ENCODE measurements at regions not wholly inside any gene's neighbourhood (a gene's known extent, or its start where the extent isn't known, plus 50 kb on each side); places are given as distances from the start of the nearest gene placed in this dataset.

DNA sequence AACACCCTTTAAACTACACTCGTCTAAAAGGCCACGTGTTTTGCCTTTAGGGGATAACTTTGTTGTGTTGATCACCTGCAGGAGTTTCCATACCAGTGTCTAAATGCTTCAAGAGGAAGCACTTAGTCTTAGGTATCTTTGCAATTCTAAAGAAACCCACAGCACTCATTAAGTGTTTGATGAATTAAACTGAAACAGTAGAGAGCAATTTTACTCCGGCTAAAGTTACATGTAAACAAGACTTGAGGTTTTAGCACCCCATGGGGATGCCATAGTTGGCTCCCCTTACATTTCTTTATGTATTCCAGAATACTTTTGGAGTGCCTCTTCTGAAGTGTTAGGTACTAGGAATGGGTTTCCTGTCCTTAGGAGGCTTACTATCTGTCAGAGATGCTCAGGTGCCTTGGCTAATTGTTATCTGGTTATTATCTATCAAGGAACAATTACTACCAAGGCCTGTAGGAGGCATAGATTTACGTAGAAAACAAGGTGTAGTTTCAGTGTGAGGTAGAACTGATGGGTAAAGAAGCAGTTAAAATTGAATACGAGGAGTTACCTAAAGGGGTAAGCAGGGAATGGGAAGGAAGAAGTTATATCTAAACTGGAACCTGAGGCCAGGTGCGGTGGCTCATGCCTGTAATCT lies 176.8 kb upstream of the SAMSN1 start:
- ChIA-PET CTCF (ENCODE audit: partially characterized antibody) (interaction anchor here (1.0 to 1.2 kb wide), 2 partner anchors 8 to 10 kb away, joined by 3 read pairs; no protein-coding TSS in a partner anchor), POLR2A (ENCODE audit: partially characterized antibody) (no interaction called here)
- Mint-ChIP-seq H3K4me1 (peaks cover 0 to 5% (median 2%) of the 10 kb centered on the region in 4 donors), H3K9me3 (no peaks in the 10 kb centered on the region), H3K27me3 (no peaks in the 10 kb centered on the region), H3K36me3 (no peaks in the 10 kb centered on the region), H3K4me3 (no peak overlapping the region), H3K27ac (no peak overlapping the region)
- Histone ChIP-seq H3K27ac (ENCODE audit: low read depth, low read length) (no peak overlapping the region), H3K27me3 (ENCODE audit: insufficient read depth, low read length) (no peaks in the 10 kb centered on the region), H3K9me3 (ENCODE audit: control insufficient read depth in 1 of 2, low read length in 2 of 2) (no peaks in the 10 kb centered on the region), H3K36me3 (ENCODE audit: insufficient read depth, low read length) (no peaks in the 10 kb centered on the region), H3K4me1 (ENCODE audit: insufficient read depth, low read length) (no peaks in the 10 kb centered on the region), H3K4me3 (ENCODE audit: low read length in 2 of 2) (no peak overlapping the region)
- no peak for DNase-seq
- intact Hi-C loops (cut with micrococcal nuclease) = no loop called here

DNA sequence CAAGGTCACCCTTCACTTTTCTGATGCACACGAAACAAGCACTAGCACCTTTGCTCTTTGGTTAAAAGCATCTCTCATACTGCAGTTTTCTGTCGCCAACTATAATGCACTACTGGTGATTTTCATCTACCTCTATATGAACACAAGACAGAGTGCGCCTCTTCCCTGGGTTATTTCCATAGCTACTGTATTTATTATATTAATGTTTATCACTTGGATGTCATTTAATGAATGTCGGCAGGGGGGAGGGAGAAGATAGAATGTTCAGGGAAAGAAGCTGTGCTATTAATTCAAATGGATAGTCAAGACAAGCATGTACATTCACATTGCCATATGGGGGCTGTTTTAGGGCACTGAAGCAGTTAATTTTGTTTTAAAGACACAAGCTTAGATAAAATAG lies 174.1 kb upstream of the SAMSN1 start:
- Histone ChIP-seq H3K27ac (ENCODE audit: low read depth, low read length) (no peak overlapping the region), H3K27me3 (ENCODE audit: insufficient read depth, low read length) (no peaks in the 10 kb centered on the region), H3K9me3 (ENCODE audit: control insufficient read depth in 1 of 2, low read length in 2 of 2) (no peaks in the 10 kb centered on the region), H3K4me3 (ENCODE audit: low read length in 2 of 2) (no peak overlapping the region), H3K36me3 (ENCODE audit: insufficient read depth, low read length) (no peaks in the 10 kb centered on the region), H3K4me1 (ENCODE audit: insufficient read depth, low read length) (no peaks in the 10 kb centered on the region)
- Mint-ChIP-seq H3K27ac (no peak overlapping the region), H3K27me3 (no peaks in the 10 kb centered on the region), H3K4me1 (peaks cover 0 to 2% (median 0%) of the 10 kb centered on the region in 4 donors), H3K36me3 (no peaks in the 10 kb centered on the region), H3K9me3 (peaks cover 0 to 2% (median 0%) of the 10 kb centered on the region in 8 donors), H3K4me3 (no peak overlapping the region)
- DNase-seq = no peak
- intact Hi-C loops (cut with micrococcal nuclease) = no loop called here
- CTCF ChIA-PET (ENCODE audit: partially characterized antibody) = no interaction called here
- POLR2A ChIA-PET (ENCODE audit: partially characterized antibody) = no interaction called here

DNA sequence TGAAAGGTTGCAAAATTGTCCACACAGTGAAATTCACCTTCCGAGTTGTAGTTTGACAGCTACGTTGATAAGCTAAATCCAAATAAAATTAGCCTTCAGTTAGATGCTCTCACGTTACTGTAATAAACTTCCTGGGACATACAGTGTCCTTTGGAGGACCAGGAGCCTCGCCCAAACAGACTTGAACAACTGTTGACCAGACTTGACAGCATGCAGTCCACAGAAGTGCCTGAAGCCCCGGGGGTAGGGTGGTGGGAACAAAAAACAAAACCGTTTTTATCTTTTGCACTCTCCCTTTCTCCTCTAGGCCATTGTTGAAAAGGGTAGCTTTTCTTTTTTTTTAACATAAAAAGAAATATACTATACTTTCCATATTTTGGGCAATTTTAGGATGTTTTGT lies 172.8 kb upstream of the SAMSN1 start:
- no peaks in the 10 kb centered on the region for H3K36me3 ChIP-seq (ENCODE audit: insufficient read depth, low read length)
- H3K27ac ChIP-seq (ENCODE audit: low read depth, low read length) = no peak overlapping the region
- peaks cover 0 to 2% (median 0%) of the 10 kb centered on the region in 4 donors for H3K4me1 Mint-ChIP-seq
- peaks cover 0 to 2% (median 0%) of the 10 kb centered on the region in 8 donors for H3K9me3 Mint-ChIP-seq
- H3K4me1 ChIP-seq (ENCODE audit: insufficient read depth, low read length) = no peaks in the 10 kb centered on the region
- H3K4me3 ChIP-seq (ENCODE audit: low read length in 2 of 2) = no peak overlapping the region
- intact Hi-C loops (cut with micrococcal nuclease) = no loop called here
- H3K36me3 Mint-ChIP-seq = no peaks in the 10 kb centered on the region
- H3K4me3 Mint-ChIP-seq = no peak overlapping the region
- H3K27me3 ChIP-seq (ENCODE audit: insufficient read depth, low read length) = no peaks in the 10 kb centered on the region
- H3K27ac Mint-ChIP-seq = no peak overlapping the region
- no peaks in the 10 kb centered on the region for H3K27me3 Mint-ChIP-seq
- ChIA-PET POLR2A (ENCODE audit: partially characterized antibody) (no interaction called here), CTCF (ENCODE audit: partially characterized antibody) (interaction anchor here (1.0 kb wide), 1 partner anchor 19 kb away, joined by 4 read pairs; no protein-coding TSS in a partner anchor)
- no peak for DNase-seq
- no peaks in the 10 kb centered on the region for H3K9me3 ChIP-seq (ENCODE audit: control insufficient read depth in 1 of 2, low read length in 2 of 2)

DNA sequence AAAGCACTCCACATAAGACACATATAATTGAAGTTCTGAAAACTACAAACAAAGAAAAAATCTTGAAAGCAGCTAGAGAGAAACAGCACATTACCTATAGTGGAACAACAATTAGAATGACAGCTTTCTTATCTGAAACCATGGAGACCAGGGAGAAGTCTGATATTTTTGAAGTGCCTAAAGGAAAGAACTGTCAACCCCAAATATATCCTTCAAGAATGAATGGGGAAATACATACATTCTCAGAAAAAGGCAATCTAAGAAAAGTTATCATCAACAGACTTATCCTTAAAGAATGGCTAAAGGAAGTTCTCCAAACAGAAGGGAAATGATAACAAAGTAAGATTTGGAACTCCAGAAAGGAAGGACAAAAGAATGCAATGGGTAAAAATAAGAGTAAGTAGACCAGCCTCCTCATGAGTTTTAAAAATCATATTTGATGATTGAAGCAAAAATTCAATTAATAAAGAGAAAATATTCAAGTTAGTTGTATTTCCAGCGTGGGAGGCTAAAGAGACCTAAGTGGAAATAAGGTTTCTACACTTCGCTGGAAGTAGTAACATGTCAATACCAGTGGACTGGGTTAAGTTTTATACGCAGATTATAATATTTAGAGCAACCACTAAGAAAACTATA lies 170.8 kb upstream of the SAMSN1 start:
- Histone ChIP-seq H3K4me3 (ENCODE audit: low read length in 2 of 2) (no peak overlapping the region), H3K27me3 (ENCODE audit: insufficient read depth, low read length) (no peaks in the 10 kb centered on the region), H3K36me3 (ENCODE audit: insufficient read depth, low read length) (no peaks in the 10 kb centered on the region), H3K9me3 (ENCODE audit: control insufficient read depth in 1 of 2, low read length in 2 of 2) (no peaks in the 10 kb centered on the region), H3K4me1 (ENCODE audit: insufficient read depth, low read length) (no peaks in the 10 kb centered on the region), H3K27ac (ENCODE audit: low read depth, low read length) (no peak overlapping the region)
- H3K4me1 Mint-ChIP-seq = peaks cover 0 to 2% (median 0%) of the 10 kb centered on the region in 4 donors
- H3K36me3 Mint-ChIP-seq = no peaks in the 10 kb centered on the region
- intact Hi-C loops (cut with micrococcal nuclease) = no loop called here
- H3K27ac Mint-ChIP-seq = peak overlapping the region in 3 of 7 donors; percentile 1 to 10 (median 8)
- peaks cover 4 to 11% (median 7%) of the 10 kb centered on the region in 8 donors for H3K9me3 Mint-ChIP-seq
- H3K27me3 Mint-ChIP-seq = no peaks in the 10 kb centered on the region
- ChIA-PET POLR2A (ENCODE audit: partially characterized antibody) (no interaction called here), CTCF (ENCODE audit: partially characterized antibody) (interaction anchor here (1.2 kb wide), 1 partner anchor 42 kb away, joined by 3 read pairs; no protein-coding TSS in a partner anchor)
- no peak for DNase-seq
- H3K4me3 Mint-ChIP-seq = no peak overlapping the region

DNA sequence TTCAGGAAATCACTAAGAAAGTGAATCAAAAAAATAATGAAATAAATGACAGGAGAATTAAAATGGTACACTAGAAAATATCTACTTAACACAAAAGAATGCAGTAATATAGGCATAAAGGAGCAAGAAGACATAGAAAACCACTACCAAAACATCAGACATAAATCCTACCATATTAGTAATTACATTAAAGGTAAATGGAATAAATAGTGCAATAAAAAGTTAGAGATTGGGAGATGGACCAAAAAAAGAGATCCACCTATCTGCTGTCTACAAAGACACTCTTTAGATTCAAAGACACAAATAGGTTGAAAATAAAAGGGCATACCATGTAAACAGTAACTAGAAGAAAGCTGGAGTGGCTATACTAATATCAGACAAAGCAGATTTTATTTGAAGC lies 167.0 kb upstream of the SAMSN1 start:
- Histone ChIP-seq H3K9me3 (ENCODE audit: control insufficient read depth in 1 of 2, low read length in 2 of 2) (no peaks in the 10 kb centered on the region), H3K36me3 (ENCODE audit: insufficient read depth, low read length) (no peaks in the 10 kb centered on the region), H3K27ac (ENCODE audit: low read depth, low read length) (no peak overlapping the region), H3K4me1 (ENCODE audit: insufficient read depth, low read length) (no peaks in the 10 kb centered on the region), H3K27me3 (ENCODE audit: insufficient read depth, low read length) (no peaks in the 10 kb centered on the region), H3K4me3 (ENCODE audit: low read length in 2 of 2) (no peak overlapping the region)
- no peaks in the 10 kb centered on the region for H3K4me1 Mint-ChIP-seq
- H3K27ac Mint-ChIP-seq = no peak overlapping the region
- no peaks in the 10 kb centered on the region for H3K27me3 Mint-ChIP-seq
- intact Hi-C loops (cut with micrococcal nuclease) = no loop called here
- ChIA-PET CTCF (ENCODE audit: partially characterized antibody) (no interaction called here), POLR2A (ENCODE audit: partially characterized antibody) (no interaction called here)
- no peaks in the 10 kb centered on the region for H3K36me3 Mint-ChIP-seq
- no peak for DNase-seq
- H3K4me3 Mint-ChIP-seq = no peak overlapping the region
- peaks cover 4 to 15% (median 10%) of the 10 kb centered on the region in 8 donors for H3K9me3 Mint-ChIP-seq

GRCh38 chr21:14712121-14712715 lies 166.1 kb upstream of the SAMSN1 start:
- no peak overlapping the region for H3K27ac Mint-ChIP-seq
- Histone ChIP-seq H3K4me1 (ENCODE audit: insufficient read depth, low read length) (no peaks in the 10 kb centered on the region), H3K36me3 (ENCODE audit: insufficient read depth, low read length) (no peaks in the 10 kb centered on the region), H3K9me3 (ENCODE audit: control insufficient read depth in 1 of 2, low read length in 2 of 2) (no peaks in the 10 kb centered on the region), H3K4me3 (ENCODE audit: low read length in 2 of 2) (no peak overlapping the region), H3K27me3 (ENCODE audit: insufficient read depth, low read length) (no peaks in the 10 kb centered on the region), H3K27ac (ENCODE audit: low read depth, low read length) (no peak overlapping the region)
- H3K4me1 Mint-ChIP-seq = no peaks in the 10 kb centered on the region
- DNase-seq = no peak
- no peaks in the 10 kb centered on the region for H3K27me3 Mint-ChIP-seq
- peaks cover 6 to 15% (median 10%) of the 10 kb centered on the region in 8 donors for H3K9me3 Mint-ChIP-seq
- intact Hi-C loops (cut with micrococcal nuclease) = no loop called here
- ChIA-PET CTCF (ENCODE audit: partially characterized antibody) (no interaction called here), POLR2A (ENCODE audit: partially characterized antibody) (no interaction called here)
- no peaks in the 10 kb centered on the region for H3K36me3 Mint-ChIP-seq
- H3K4me3 Mint-ChIP-seq = no peak overlapping the region

DNA sequence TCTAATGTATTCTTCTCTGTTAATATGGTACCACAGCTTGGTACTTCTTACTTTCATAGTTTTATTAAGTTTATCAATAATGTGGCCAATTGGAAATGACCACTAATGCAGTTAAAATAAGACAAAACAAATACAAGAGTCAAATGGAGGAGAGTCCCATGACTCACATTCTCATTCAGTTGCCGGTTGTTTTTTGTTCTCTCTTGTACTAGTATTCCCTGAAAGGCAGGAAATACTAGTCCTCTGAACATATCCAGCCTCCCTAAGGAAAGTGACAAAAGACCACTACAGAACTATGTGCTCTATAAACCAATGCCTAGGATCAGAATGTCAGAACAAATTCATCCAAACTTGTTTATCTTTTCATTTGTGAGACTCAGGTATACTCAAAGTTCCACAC lies 165.2 kb upstream of the SAMSN1 start:
- Histone ChIP-seq H3K27me3 (ENCODE audit: insufficient read depth, low read length) (no peaks in the 10 kb centered on the region), H3K36me3 (ENCODE audit: insufficient read depth, low read length) (no peaks in the 10 kb centered on the region), H3K4me3 (ENCODE audit: low read length in 2 of 2) (no peak overlapping the region), H3K4me1 (ENCODE audit: insufficient read depth, low read length) (no peaks in the 10 kb centered on the region), H3K27ac (ENCODE audit: low read depth, low read length) (no peak overlapping the region), H3K9me3 (ENCODE audit: control insufficient read depth in 1 of 2, low read length in 2 of 2) (no peaks in the 10 kb centered on the region)
- intact Hi-C loops (cut with micrococcal nuclease) = no loop called here
- no peaks in the 10 kb centered on the region for H3K36me3 Mint-ChIP-seq
- POLR2A ChIA-PET (ENCODE audit: partially characterized antibody) = no interaction called here
- DNase-seq = no peak
- H3K27me3 Mint-ChIP-seq = no peaks in the 10 kb centered on the region
- CTCF ChIA-PET (ENCODE audit: partially characterized antibody) = no interaction called here
- H3K4me1 Mint-ChIP-seq = peaks cover 0 to under 1% (median 0%) of the 10 kb centered on the region in 4 donors
- H3K9me3 Mint-ChIP-seq = peaks cover 6 to 15% (median 10%) of the 10 kb centered on the region in 8 donors
- H3K27ac Mint-ChIP-seq = no peak overlapping the region
- H3K4me3 Mint-ChIP-seq = no peak overlapping the region

Measured in CD4-positive, alpha-beta memory T cell (primary cell).